ENCODE measurements at regions not wholly inside any gene's neighbourhood (a gene's known extent, or its start where the extent isn't known, plus 50 kb on each side); places are given as distances from the start of the nearest gene placed in this dataset.

DNA sequence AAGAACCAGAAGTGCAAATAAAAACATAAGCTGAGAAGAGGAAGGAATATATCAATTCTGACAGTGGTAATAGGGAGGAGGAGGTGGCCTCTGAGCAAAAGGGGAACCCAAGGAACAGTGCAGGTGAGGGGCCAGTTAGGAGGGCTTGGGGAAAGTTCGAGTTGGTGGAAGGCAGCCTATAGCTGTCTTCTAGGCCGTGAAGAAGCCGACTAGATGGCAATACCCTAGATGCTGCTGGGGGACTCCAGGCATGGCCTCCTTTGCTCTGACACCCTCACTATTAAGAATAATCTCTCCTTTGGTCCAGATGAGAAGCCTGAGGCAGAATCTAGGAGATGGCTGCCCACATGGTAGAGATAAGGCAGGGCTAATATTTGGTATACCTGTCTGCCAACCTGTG lies 351.1 kb upstream of the PLXNA2 start:
- Histone ChIP-seq H3F3A (replicated peaks; ENCODE audit: low read depth) (no peaks in the 10 kb centered on the region), H3K4me3 (no peak overlapping the region), H3K9me2 (ENCODE audit: insufficient read depth) (no peaks in the 10 kb centered on the region), H3K4me2 (no peak overlapping the region), H3K27me3 (ENCODE audit: insufficient read depth) (no peaks in the 10 kb centered on the region), H3K4me1 (ENCODE audit: insufficient read depth) (peaks cover 16% of the 10 kb centered on the region), H3K79me2 (replicated peaks; ENCODE audit: insufficient read depth) (no peaks in the 10 kb centered on the region), H3K36me3 (ENCODE audit: insufficient read depth) (no peaks in the 10 kb centered on the region), H3K27ac (ENCODE audit: low read depth) (no peak overlapping the region), H4K20me1 (replicated peaks; ENCODE audit: insufficient read depth) (no peaks in the 10 kb centered on the region), H2AFZ (no peak overlapping the region)
- Mint-ChIP-seq H3K4me3 (no peak overlapping the region), H3K27me3 (ENCODE audit: insufficient read depth, low read depth, poor library complexity) (no peaks in the 10 kb centered on the region), H3K9me3 (no peaks in the 10 kb centered on the region), H3K36me3 (ENCODE audit: low read depth) (no peaks in the 10 kb centered on the region), H3K4me1 (peaks cover 27% of the 10 kb centered on the region), H3K27ac (no peak overlapping the region)
- TF ChIP-seq, protein P1, sequence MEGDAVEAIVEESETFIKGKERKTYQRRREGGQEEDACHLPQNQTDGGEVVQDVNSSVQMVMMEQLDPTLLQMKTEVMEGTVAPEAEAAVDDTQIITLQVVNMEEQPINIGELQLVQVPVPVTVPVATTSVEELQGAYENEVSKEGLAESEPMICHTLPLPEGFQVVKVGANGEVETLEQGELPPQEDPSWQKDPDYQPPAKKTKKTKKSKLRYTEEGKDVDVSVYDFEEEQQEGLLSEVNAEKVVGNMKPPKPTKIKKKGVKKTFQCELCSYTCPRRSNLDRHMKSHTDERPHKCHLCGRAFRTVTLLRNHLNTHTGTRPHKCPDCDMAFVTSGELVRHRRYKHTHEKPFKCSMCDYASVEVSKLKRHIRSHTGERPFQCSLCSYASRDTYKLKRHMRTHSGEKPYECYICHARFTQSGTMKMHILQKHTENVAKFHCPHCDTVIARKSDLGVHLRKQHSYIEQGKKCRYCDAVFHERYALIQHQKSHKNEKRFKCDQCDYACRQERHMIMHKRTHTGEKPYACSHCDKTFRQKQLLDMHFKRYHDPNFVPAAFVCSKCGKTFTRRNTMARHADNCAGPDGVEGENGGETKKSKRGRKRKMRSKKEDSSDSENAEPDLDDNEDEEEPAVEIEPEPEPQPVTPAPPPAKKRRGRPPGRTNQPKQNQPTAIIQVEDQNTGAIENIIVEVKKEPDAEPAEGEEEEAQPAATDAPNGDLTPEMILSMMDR (conservative IDR thresholded peaks at IDR 0.05; ENCODE audit: low read depth in 2 of 2): no peak
- TF ChIP-seq POLR2AphosphoS5 (IDR thresholded peaks at IDR 0.05; ENCODE audit: low read depth): no peak
- TF ChIP-seq CREB1 (CRISPR knock-in tag; IDR thresholded peaks at IDR 0.05; ENCODE audit: low read depth): no peak
- TF ChIP-seq, protein P2, sequence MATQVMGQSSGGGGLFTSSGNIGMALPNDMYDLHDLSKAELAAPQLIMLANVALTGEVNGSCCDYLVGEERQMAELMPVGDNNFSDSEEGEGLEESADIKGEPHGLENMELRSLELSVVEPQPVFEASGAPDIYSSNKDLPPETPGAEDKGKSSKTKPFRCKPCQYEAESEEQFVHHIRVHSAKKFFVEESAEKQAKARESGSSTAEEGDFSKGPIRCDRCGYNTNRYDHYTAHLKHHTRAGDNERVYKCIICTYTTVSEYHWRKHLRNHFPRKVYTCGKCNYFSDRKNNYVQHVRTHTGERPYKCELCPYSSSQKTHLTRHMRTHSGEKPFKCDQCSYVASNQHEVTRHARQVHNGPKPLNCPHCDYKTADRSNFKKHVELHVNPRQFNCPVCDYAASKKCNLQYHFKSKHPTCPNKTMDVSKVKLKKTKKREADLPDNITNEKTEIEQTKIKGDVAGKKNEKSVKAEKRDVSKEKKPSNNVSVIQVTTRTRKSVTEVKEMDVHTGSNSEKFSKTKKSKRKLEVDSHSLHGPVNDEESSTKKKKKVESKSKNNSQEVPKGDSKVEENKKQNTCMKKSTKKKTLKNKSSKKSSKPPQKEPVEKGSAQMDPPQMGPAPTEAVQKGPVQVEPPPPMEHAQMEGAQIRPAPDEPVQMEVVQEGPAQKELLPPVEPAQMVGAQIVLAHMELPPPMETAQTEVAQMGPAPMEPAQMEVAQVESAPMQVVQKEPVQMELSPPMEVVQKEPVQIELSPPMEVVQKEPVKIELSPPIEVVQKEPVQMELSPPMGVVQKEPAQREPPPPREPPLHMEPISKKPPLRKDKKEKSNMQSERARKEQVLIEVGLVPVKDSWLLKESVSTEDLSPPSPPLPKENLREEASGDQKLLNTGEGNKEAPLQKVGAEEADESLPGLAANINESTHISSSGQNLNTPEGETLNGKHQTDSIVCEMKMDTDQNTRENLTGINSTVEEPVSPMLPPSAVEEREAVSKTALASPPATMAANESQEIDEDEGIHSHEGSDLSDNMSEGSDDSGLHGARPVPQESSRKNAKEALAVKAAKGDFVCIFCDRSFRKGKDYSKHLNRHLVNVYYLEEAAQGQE (IDR thresholded peaks at IDR 0.05; ENCODE audit: unreplicated experiment): no peak
- no peak for TF ChIP-seq EZH2phosphoT487 (IDR thresholded peaks at IDR 0.05; ENCODE audit: unreplicated experiment)
- no peak for TF ChIP-seq EZH2 (IDR thresholded peaks at IDR 0.05; ENCODE audit: low read depth, unreplicated experiment)
- TF ChIP-seq ZNF331 (CRISPR knock-in tag; IDR thresholded peaks at IDR 0.05; ENCODE audit: low read depth): no peak
- TF ChIP-seq STAT1 (IDR thresholded peaks at IDR 0.05; ENCODE audit: unreplicated experiment): no peak
- TF ChIP-seq, protein P3, sequence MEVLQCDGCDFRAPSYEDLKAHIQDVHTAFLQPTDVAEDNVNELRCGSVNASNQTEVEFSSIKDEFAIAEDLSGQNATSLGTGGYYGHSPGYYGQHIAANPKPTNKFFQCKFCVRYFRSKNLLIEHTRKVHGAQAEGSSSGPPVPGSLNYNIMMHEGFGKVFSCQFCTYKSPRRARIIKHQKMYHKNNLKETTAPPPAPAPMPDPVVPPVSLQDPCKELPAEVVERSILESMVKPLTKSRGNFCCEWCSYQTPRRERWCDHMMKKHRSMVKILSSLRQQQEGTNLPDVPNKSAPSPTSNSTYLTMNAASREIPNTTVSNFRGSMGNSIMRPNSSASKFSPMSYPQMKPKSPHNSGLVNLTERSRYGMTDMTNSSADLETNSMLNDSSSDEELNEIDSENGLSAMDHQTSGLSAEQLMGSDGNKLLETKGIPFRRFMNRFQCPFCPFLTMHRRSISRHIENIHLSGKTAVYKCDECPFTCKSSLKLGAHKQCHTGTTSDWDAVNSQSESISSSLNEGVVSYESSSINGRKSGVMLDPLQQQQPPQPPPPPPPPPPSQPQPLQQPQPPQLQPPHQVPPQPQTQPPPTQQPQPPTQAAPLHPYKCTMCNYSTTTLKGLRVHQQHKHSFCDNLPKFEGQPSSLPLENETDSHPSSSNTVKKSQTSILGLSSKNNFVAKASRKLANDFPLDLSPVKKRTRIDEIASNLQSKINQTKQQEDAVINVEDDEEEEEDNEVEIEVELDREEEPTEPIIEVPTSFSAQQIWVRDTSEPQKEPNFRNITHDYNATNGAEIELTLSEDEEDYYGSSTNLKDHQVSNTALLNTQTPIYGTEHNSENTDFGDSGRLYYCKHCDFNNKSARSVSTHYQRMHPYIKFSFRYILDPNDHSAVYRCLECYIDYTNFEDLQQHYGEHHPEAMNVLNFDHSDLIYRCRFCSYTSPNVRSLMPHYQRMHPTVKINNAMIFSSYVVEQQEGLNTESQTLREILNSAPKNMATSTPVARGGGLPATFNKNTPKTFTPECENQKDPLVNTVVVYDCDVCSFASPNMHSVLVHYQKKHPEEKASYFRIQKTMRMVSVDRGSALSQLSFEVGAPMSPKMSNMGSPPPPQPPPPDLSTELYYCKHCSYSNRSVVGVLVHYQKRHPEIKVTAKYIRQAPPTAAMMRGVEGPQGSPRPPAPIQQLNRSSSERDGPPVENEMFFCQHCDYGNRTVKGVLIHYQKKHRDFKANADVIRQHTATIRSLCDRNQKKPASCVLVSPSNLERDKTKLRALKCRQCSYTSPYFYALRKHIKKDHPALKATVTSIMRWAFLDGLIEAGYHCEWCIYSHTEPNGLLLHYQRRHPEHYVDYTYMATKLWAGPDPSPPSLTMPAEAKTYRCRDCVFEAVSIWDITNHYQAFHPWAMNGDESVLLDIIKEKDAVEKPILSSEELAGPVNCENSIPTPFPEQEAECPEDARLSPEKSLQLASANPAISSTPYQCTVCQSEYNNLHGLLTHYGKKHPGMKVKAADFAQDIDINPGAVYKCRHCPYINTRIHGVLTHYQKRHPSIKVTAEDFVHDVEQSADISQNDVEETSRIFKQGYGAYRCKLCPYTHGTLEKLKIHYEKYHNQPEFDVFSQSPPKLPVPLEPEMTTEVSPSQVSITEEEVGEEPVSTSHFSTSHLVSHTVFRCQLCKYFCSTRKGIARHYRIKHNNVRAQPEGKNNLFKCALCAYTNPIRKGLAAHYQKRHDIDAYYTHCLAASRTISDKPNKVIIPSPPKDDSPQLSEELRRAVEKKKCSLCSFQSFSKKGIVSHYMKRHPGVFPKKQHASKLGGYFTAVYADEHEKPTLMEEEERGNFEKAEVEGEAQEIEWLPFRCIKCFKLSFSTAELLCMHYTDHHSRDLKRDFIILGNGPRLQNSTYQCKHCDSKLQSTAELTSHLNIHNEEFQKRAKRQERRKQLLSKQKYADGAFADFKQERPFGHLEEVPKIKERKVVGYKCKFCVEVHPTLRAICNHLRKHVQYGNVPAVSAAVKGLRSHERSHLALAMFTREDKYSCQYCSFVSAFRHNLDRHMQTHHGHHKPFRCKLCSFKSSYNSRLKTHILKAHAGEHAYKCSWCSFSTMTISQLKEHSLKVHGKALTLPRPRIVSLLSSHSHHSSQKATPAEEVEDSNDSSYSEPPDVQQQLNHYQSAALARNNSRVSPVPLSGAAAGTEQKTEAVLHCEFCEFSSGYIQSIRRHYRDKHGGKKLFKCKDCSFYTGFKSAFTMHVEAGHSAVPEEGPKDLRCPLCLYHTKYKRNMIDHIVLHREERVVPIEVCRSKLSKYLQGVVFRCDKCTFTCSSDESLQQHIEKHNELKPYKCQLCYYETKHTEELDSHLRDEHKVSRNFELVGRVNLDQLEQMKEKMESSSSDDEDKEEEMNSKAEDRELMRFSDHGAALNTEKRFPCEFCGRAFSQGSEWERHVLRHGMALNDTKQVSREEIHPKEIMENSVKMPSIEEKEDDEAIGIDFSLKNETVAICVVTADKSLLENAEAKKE (CRISPR knock-in tag; IDR thresholded peaks at IDR 0.05): no peak
- no peak for TF ChIP-seq ZNF114 (CRISPR knock-in tag; IDR thresholded peaks at IDR 0.05)
- no peak for TF ChIP-seq NANOG (IDR thresholded peaks at IDR 0.05; ENCODE audit: borderline replicate concordance)
- TF ChIP-seq JUNB (IDR thresholded peaks at IDR 0.05; ENCODE audit: unreplicated experiment): no peak
- TF ChIP-seq, protein P4, sequence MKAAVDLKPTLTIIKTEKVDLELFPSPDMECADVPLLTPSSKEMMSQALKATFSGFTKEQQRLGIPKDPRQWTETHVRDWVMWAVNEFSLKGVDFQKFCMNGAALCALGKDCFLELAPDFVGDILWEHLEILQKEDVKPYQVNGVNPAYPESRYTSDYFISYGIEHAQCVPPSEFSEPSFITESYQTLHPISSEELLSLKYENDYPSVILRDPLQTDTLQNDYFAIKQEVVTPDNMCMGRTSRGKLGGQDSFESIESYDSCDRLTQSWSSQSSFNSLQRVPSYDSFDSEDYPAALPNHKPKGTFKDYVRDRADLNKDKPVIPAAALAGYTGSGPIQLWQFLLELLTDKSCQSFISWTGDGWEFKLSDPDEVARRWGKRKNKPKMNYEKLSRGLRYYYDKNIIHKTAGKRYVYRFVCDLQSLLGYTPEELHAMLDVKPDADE (IDR thresholded peaks at IDR 0.05): no peak
- ATAC-seq (no peak), DNase-seq (ENCODE audit: low spot score) (no peak)

Data from GM23338 (cell line).